ENCODE measurements at regions not wholly inside any gene's neighbourhood (a gene's known extent, or its start where the extent isn't known, plus 50 kb on each side); places are given as distances from the start of the nearest gene placed in this dataset.

DNA sequence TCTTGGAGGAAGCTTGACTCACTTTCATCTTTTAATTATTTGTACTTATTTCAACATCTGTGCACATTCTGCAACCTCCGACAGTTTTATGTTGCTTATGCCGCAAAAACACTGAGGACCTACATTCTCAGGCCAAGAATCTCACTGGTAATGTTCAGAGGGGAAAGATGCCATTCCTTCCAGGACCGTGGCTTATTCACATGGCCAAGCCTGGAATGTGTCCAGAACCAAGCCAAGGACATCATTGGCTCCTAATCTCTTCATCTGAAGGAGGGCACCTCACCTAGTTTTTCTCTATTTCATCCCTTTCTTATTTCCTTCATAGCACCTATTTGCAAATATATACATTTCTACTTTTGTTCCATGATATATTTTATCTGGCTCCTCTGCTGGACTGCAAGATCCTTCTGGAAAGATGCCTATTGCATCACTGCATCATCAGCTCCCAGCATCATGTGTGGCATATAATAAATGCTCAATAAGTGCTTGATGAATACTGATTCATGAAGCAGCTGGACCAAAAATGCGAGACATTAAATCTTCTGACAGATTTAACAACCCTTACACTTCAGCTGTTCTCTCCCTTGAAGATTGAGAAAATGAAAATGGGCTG is 377.1 kb downstream of the TNS1 start:
- TF ChIP-seq CTCF (IDR thresholded peaks at IDR 0.05; ENCODE audit: insufficient read depth, low read depth, low read length) = no peak
- no peak for TF ChIP-seq EZH2 (IDR thresholded peaks at IDR 0.05; ENCODE audit: insufficient read depth, low read length)
